ENCODE measurements at regions not wholly inside any gene's neighbourhood (a gene's known extent, or its start where the extent isn't known, plus 50 kb on each side); places are given as distances from the start of the nearest gene placed in this dataset.
"Not testable (repeated sequence)": the region's sequence is repeated elsewhere in the genome, so short reads cannot be mapped to it uniquely, and the experiment has no call there.

- H3K36me3 Mint-ChIP-seq (ENCODE audit: insufficient read depth): no peaks in the 10 kb centered on the region
Observed at GRCh38 chr9:90523958-90524357, 118.7 kb downstream of the DIRAS2 start.

GRCh38 chr9:90526386-90526785 is 116.2 kb downstream of the DIRAS2 start:
- ATAC-seq (replicated peaks) (no peak), DNase-seq (no peak)
- Mint-ChIP-seq H3K4me3 (no peak overlapping the region), H3K4me1 (ENCODE audit: low read depth in 2 of 2) (no peaks in the 10 kb centered on the region), H3K27ac (no peak overlapping the region), H3K27me3 (peaks cover 9 to 34% of the 10 kb centered on the region in 2 donors), H3K36me3 (ENCODE audit: insufficient read depth) (no peaks in the 10 kb centered on the region), H3K9me3 (peaks cover 0 to 3% of the 10 kb centered on the region in 2 donors)

More at GRCh38 chr9:90523958-90524357, 118.7 kb downstream of the DIRAS2 start:
- no peak overlapping the region for H3K27ac Mint-ChIP-seq
- DNase-seq (no peak), ATAC-seq (replicated peaks) (no peak)
- H3K4me1 Mint-ChIP-seq (ENCODE audit: low read depth in 2 of 2): no peaks in the 10 kb centered on the region
- no peak overlapping the region for H3K4me3 Mint-ChIP-seq
- peaks cover 16 to 29% of the 10 kb centered on the region in 2 donors for H3K27me3 Mint-ChIP-seq
- peaks cover 0 to 3% of the 10 kb centered on the region in 2 donors for H3K9me3 Mint-ChIP-seq

GRCh38 chr9:90536094-90536493 is 106.5 kb downstream of the DIRAS2 start:
- ATAC-seq (replicated peaks); H3K4me1 Mint-ChIP-seq (ENCODE audit: low read depth in 2 of 2); DNase-seq; H3K4me3 Mint-ChIP-seq; H3K27ac Mint-ChIP-seq; H3K9me3 Mint-ChIP-seq; H3K36me3 Mint-ChIP-seq (ENCODE audit: insufficient read depth): not testable (repeated sequence)
- peaks cover 11 to 21% of the 10 kb centered on the region in 2 donors for H3K27me3 Mint-ChIP-seq

DNA sequence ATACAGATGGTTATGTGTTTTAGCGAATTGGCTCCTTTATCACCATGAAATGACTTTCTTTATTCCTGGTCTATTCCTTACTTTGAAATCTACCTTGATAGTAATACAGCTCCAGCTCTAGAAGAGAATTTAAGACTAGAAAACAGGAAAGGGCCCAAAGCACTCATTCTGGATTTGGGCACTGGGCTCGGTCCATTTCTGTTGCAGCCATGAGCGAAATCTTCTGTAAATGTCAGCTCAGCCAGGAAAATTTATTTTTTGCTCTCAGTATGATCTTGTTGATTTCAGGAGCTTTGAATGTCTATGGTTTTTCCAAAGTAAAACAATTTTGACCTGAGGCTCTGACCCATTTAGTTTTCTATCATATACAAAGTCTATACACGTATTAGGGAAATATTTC is 104.1 kb downstream of the DIRAS2 start:
- no peak for ATAC-seq (replicated peaks)

DNA sequence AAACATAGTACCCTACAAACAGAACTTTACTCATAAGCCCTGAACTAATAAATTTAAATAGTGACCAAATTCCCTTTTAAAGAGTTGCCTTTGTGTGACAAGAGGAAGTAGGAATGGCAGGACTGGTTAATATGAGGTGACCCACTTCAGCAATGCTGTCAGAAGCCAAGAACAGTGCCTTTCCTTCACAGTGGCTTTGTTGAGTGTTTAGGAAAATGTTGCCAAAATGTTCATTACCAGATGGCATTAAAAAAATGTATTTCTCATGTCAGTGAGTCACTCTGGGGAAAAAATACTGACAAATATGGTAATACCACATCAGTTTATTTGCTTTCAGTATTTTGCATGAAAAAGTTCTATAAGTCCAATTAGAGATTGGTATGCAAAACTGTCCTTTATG is 103.3 kb downstream of the DIRAS2 start:
- Mint-ChIP-seq H3K27ac (no peak overlapping the region), H3K36me3 (ENCODE audit: insufficient read depth) (no peaks in the 10 kb centered on the region), H3K9me3 (no peaks in the 10 kb centered on the region), H3K27me3 (peaks cover 10 to 15% of the 10 kb centered on the region in 2 donors), H3K4me1 (ENCODE audit: low read depth in 2 of 2) (no peaks in the 10 kb centered on the region), H3K4me3 (no peak overlapping the region)
- DNase-seq (no peak), ATAC-seq (replicated peaks) (no peak)

More for the DNA sequence above, 104.1 kb downstream of the DIRAS2 start:
- H3K9me3 Mint-ChIP-seq: no peaks in the 10 kb centered on the region
- no peak overlapping the region for H3K4me3 Mint-ChIP-seq
- H3K4me1 Mint-ChIP-seq (ENCODE audit: low read depth in 2 of 2): no peaks in the 10 kb centered on the region
- H3K27me3 Mint-ChIP-seq: peaks cover 11 to 17% of the 10 kb centered on the region in 2 donors
- no peaks in the 10 kb centered on the region for H3K36me3 Mint-ChIP-seq (ENCODE audit: insufficient read depth)
- H3K27ac Mint-ChIP-seq: no peak overlapping the region
- DNase-seq: no peak

DNA sequence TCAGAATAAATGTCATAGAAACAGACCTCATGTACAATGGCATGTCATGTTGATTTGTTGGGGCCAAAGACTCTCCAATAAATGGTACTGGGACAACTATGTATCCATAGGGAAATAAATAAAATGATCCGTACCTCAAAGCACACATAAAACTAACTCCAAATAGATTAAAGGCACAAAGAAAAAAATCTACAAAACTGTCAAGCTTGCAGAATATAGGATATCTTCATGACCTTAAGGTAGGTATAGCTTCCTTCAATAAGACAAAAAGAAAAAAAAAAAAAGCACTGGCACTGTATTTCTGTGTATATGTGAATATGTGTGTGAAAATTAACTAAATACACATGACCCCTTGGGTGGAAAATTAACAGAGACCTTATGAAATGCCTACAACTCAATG is 101.9 kb downstream of the DIRAS2 start:
- H3K4me1 Mint-ChIP-seq (ENCODE audit: low read depth in 2 of 2): no peaks in the 10 kb centered on the region
- H3K9me3 Mint-ChIP-seq: no peaks in the 10 kb centered on the region
- no peak overlapping the region for H3K4me3 Mint-ChIP-seq
- DNase-seq (no peak), ATAC-seq (replicated peaks) (no peak)
- H3K36me3 Mint-ChIP-seq (ENCODE audit: insufficient read depth): no peaks in the 10 kb centered on the region
- H3K27me3 Mint-ChIP-seq: peaks cover 4 to 6% of the 10 kb centered on the region in 2 donors
- H3K27ac Mint-ChIP-seq: no peak overlapping the region

DNA sequence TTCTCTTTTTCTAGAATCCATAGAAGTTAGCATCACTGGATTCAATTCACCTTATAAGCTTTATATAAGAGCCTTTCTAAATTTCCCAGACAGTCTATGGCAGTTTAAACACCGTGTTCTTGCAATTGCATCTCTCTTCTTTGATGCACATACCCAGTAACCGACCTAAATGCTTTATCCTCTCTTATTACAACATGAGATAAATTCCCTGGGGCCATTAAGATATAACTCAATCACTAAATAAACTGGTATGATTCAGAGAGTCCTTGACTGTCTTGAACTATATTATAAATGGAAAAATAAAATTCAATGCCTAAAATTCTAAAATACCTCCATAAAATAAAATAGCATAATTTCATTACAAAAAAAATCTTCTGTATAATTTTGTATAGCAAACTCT is 98.1 kb downstream of the DIRAS2 start:
- DNase-seq (no peak), ATAC-seq (replicated peaks) (no peak)
- Mint-ChIP-seq H3K9me3 (no peaks in the 10 kb centered on the region), H3K27ac (no peak overlapping the region), H3K4me1 (ENCODE audit: low read depth in 2 of 2) (no peaks in the 10 kb centered on the region), H3K27me3 (peaks cover 0 to 2% of the 10 kb centered on the region in 2 donors), H3K4me3 (no peak overlapping the region), H3K36me3 (ENCODE audit: insufficient read depth) (no peaks in the 10 kb centered on the region)

GRCh38 chr9:90546200-90546599 is 96.4 kb downstream of the DIRAS2 start:
- ATAC-seq (replicated peaks) (no peak), DNase-seq (no peak)
- no peak overlapping the region for H3K27ac Mint-ChIP-seq
- H3K27me3 Mint-ChIP-seq: peaks cover 0 to 4% of the 10 kb centered on the region in 2 donors
- H3K36me3 Mint-ChIP-seq (ENCODE audit: insufficient read depth): no peaks in the 10 kb centered on the region
- no peaks in the 10 kb centered on the region for H3K9me3 Mint-ChIP-seq
- H3K4me1 Mint-ChIP-seq (ENCODE audit: low read depth in 2 of 2): no peaks in the 10 kb centered on the region
- H3K4me3 Mint-ChIP-seq: no peak overlapping the region

DNA sequence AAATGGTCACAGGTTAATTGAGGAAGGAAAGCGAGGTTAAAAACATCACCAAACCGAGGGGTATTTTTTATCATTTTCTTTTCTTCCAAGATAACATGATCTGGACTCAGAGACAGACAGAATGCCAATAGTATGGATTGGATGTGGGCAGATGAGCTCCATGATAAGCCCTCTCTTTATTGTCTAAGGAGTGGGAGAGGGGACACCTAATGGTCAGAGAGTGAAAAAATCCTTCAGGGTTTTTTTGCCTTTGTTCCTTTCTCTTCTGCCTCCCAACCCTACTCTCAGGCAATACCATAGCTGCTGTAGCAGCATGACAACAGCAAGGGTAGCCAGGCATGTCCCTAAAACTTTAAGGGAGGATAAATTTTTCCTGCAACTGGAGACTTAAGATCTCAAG is 94.7 kb downstream of the DIRAS2 start:
- ATAC-seq (replicated peaks) (no peak), DNase-seq (no peak)
- no peak overlapping the region for H3K4me3 Mint-ChIP-seq
- H3K36me3 Mint-ChIP-seq (ENCODE audit: insufficient read depth): no peaks in the 10 kb centered on the region
- peaks cover 0 to 4% of the 10 kb centered on the region in 2 donors for H3K27me3 Mint-ChIP-seq
- H3K9me3 Mint-ChIP-seq: no peaks in the 10 kb centered on the region
- no peaks in the 10 kb centered on the region for H3K4me1 Mint-ChIP-seq (ENCODE audit: low read depth in 2 of 2)
- no peak overlapping the region for H3K27ac Mint-ChIP-seq

GRCh38 chr9:90552317-90552716 is 90.3 kb downstream of the DIRAS2 start:
- no peak for ATAC-seq (replicated peaks)
- DNase-seq: no peak
- no peaks in the 10 kb centered on the region for H3K4me1 Mint-ChIP-seq (ENCODE audit: low read depth in 2 of 2)
- H3K27me3 Mint-ChIP-seq: peaks cover 10 to 20% of the 10 kb centered on the region in 2 donors
- H3K9me3 Mint-ChIP-seq: no peaks in the 10 kb centered on the region
- H3K27ac Mint-ChIP-seq: no peak overlapping the region
- H3K36me3 Mint-ChIP-seq (ENCODE audit: insufficient read depth): no peaks in the 10 kb centered on the region
- no peak overlapping the region for H3K4me3 Mint-ChIP-seq

DNA sequence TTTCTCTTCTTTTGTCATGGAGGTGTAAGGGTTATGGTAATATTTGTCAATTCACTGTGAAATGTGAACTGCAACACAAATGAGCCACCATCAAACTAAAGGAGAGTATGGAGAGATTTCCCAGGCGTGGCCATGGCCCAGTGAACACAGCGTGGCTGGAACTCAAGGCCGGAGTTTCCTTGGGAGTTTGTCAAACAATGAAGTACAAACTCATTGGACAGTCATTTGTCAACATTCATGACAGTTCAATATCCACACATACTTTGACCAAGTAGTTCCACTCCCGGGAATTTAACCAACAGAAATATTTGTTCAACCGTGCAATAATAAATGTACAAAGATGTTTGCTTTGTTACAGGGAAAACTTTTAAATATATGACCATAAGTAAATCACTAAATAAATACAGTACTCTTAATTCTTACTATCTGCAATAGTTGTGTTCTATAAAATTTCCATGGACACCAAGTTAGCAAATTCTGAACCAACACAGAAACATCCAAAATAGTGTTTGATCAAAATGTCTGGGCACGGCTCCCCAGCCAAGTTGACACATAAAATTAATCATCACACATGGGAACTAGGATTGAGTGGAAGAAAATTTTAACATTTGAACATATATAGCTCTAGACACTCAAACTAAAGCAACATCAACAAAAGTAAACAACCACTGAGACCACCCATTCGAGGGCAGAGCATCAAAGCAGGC is 87.1 kb downstream of the DIRAS2 start:
- H3K4me1 Mint-ChIP-seq (ENCODE audit: low read depth in 2 of 2): no peaks in the 10 kb centered on the region
- H3K9me3 Mint-ChIP-seq: no peaks in the 10 kb centered on the region
- H3K4me3 Mint-ChIP-seq: no peak overlapping the region
- no peak for ATAC-seq (replicated peaks)
- no peak overlapping the region for H3K27ac Mint-ChIP-seq
- peaks cover 6 to 20% of the 10 kb centered on the region in 2 donors for H3K27me3 Mint-ChIP-seq
- no peak for DNase-seq
- no peaks in the 10 kb centered on the region for H3K36me3 Mint-ChIP-seq (ENCODE audit: insufficient read depth)

DNA sequence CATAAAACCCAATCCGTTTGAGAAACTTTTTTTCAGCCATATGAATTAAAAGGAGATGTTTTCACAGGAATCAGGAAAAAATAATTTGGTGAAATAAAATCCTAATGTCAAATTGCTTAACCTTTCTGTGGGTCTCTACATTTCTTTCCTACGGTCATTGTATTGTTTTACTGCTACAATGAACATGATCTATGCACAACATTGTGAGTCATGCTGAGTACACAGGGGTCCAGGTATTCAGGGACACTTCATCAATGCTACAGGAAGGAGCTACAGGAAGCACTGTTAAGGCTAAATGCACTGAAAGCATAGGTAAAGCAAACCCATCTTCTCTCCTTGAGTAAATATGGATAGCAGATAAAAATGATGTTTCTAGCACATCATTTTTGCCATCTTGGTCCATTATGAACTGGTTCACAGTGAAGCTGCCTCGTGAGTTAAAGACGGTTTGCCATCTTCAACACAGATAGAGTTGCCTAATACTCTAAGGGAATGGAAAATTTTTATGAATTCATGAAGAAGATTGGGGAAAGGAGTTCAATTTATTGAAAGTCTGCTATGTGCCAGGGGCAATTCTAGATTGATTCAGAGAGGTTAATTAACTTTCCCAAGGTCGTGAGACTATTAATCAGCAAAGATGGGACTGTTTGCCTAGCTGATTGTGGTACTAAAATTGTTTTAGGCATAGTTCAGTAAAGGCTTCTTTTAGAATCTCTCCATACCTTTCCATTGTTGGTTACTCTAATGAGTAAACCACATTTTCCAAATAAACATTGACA is 85.5 kb downstream of the DIRAS2 start:
- no peak overlapping the region for H3K27ac Mint-ChIP-seq
- ATAC-seq (replicated peaks): no peak
- H3K9me3 Mint-ChIP-seq: no peaks in the 10 kb centered on the region
- peaks cover 6 to 20% of the 10 kb centered on the region in 2 donors for H3K27me3 Mint-ChIP-seq
- H3K4me3 Mint-ChIP-seq: no peak overlapping the region
- no peak for DNase-seq
- no peaks in the 10 kb centered on the region for H3K4me1 Mint-ChIP-seq (ENCODE audit: low read depth in 2 of 2)
- no peaks in the 10 kb centered on the region for H3K36me3 Mint-ChIP-seq (ENCODE audit: insufficient read depth)

- Mint-ChIP-seq H3K4me1 (ENCODE audit: low read depth in 2 of 2) (no peaks in the 10 kb centered on the region), H3K9me3 (no peaks in the 10 kb centered on the region), H3K36me3 (ENCODE audit: insufficient read depth) (no peaks in the 10 kb centered on the region), H3K27ac (no peak overlapping the region), H3K4me3 (no peak overlapping the region), H3K27me3 (peaks cover 6 to 18% of the 10 kb centered on the region in 2 donors)
- no peak for DNase-seq
- no peak for ATAC-seq (replicated peaks)
Observed at GRCh38 chr9:90559075-90560073, 83.2 kb downstream of the DIRAS2 start.
